Ammon's horn (tissue), 1 donor: ENCODE measurements at regions not wholly inside any gene's neighbourhood (a gene's known extent, or its start where the extent isn't known, plus 50 kb on each side); places are given as distances from the start of the nearest gene placed in this dataset.

Experiments used
- DNase-seq: peaks from one replicate; pipeline ENCODE4 v3.0.0-alpha.2; 2016; ENCODE audit warnings: low spot score

GRCh38 chr2:65498396-65498795, 66.0 kb upstream of the SPRED2 start:
- no peak for DNase-seq

GRCh38 chr2:65495251-65495877, 63.0 kb upstream of the SPRED2 start:
- no peak for DNase-seq

DNA sequence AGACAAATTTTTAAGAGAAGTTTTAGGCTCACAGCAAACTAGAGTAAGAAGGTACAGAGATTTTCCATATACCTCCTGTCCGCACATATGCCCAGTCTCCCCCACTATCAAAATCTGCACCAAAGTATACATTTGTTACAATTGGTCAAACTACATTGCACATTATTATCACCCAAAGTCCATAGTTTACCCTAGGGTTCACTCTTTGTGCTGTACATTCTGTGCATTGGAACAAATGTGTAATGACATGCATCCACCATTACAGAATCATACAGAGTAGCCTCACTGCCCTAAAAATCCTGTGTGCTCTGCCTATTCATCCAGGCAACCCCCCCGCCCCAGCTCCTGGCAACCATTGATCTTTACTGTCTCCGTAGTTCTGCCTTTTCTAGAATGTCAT, 61.7 kb upstream of the SPRED2 start:
- no peak for DNase-seq

DNA sequence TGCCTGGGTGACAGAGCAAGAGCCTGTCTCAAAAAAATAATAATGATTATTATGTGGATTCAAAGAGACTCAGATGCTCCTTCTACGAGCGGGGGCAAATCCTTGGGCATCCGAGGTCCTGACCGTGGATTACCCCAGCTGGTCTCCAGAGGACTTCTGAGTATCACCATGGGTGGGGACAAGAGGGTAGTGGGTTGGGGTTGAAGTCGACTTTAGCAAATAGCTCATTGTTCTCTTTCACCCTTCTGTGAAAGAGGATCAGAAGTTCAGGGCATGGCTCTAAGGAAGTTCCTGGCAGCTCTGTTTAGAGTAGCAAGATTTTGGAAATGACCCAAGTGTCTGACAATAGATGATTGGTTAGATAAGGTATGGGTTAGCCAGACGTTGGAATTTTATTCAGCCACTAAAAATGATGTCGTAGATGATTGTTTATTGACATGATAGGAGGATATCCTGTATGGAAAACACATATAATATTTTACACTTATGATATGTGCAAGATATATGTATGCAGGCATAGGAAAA, 59.0 kb upstream of the SPRED2 start:
- no peak for DNase-seq

- no peak for DNase-seq
These were observed 57.8 kb upstream of the SPRED2 start for GRCh38 chr2:65490222-65490621.

DNA sequence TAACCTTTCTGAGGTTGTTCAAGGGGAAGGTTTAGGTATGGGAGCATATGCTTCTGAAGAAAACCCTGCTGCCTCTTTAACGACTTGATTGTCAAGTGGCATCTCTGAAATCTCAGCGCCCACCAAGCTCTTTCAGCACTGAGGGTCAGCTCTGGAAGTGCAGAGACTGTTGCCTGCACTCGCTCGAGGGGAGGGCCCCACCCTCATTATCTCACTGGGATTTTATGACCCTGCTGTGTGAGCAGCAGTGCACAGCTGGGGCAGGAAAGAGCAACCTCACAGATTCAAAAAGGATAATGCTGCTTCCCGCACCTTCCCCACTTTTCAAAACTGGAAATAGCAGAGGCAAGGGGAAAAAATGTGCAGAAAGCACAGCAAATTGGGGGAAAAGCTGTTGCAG, 56.9 kb upstream of the SPRED2 start:
- no peak for DNase-seq

GRCh38 chr2:65488527-65488926, 56.1 kb upstream of the SPRED2 start:
- DNase-seq: no peak

DNA sequence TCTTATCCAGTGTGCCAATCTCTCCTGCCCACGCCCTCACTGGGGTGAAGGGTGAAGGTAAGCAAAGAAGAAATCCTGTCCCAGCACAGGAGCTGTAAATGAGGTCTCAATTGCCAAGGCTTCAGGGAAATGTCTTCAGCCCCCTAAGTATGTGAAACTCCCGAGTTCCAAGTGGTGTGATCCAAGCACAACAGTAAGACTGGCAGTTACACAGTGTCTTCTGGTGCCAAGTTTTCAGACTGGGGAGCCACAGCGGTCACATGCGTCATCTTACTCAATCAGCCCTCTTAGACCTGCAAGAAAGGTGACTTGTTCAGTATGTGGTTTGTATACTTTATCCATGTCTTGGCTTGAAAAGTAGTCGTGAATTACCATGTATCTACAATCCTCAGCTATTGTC, 55.0 kb upstream of the SPRED2 start:
- no peak for DNase-seq

- DNase-seq: no peak
These were observed 54.4 kb upstream of the SPRED2 start for GRCh38 chr2:65486802-65487201.

- DNase-seq: no peak
These were observed 53.9 kb upstream of the SPRED2 start for GRCh38 chr2:65486282-65486681.

GRCh38 chr2:65485839-65486238, 53.4 kb upstream of the SPRED2 start:
- DNase-seq: no peak

DNA sequence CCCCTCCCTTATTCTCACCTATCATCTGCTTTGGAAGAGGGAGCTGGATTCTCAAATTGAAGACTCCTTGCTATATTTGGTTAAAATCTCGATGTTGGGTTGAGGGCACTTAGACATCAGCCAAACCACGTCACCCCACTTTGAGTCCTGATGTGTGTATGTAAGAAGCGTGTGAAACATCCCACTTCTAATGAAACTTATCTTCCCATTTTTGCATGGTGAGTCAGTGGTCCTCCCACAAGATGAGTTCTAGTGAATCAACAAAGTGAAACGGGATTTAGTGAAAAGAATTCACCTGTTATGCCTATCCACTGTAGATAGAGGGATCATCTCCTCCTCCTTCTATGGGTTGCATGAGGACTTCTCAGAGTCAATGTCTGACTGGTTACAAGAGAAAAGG, 51.4 kb upstream of the SPRED2 start:
- DNase-seq: no peak

- DNase-seq: no peak
These were observed 50.6 kb upstream of the SPRED2 start for GRCh38 chr2:65482971-65483370.
